ENCODE measurements at regions not wholly inside any gene's neighbourhood (a gene's known extent, or its start where the extent isn't known, plus 50 kb on each side); places are given as distances from the start of the nearest gene placed in this dataset.

DNA sequence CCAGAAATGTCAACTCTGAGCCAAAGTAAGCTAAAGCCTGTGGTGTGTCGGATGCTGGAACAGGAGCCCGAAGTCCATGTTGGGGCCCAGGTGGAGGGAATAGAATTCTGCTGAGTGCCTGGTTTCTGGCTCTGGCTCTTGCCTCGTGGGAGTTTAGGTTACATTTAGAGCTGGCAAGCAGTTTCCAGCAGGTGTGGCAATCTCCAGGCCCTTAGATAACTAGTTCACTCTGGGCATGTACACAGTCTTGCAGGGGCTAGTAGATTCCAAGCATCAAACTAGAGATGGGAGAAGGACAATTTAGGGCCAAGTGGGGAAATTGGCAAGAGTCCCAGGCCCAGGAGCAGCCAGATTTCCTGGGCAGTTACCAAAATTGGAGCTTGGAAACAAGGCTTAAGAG lies 56.3 kb upstream of the STOX2 start:
- TF ChIP-seq, protein P1, sequence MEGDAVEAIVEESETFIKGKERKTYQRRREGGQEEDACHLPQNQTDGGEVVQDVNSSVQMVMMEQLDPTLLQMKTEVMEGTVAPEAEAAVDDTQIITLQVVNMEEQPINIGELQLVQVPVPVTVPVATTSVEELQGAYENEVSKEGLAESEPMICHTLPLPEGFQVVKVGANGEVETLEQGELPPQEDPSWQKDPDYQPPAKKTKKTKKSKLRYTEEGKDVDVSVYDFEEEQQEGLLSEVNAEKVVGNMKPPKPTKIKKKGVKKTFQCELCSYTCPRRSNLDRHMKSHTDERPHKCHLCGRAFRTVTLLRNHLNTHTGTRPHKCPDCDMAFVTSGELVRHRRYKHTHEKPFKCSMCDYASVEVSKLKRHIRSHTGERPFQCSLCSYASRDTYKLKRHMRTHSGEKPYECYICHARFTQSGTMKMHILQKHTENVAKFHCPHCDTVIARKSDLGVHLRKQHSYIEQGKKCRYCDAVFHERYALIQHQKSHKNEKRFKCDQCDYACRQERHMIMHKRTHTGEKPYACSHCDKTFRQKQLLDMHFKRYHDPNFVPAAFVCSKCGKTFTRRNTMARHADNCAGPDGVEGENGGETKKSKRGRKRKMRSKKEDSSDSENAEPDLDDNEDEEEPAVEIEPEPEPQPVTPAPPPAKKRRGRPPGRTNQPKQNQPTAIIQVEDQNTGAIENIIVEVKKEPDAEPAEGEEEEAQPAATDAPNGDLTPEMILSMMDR (IDR thresholded peaks at IDR 0.05; ENCODE audit: low read depth, low read length, poor library complexity, severe bottlenecking) = no peak
- no peak for TF ChIP-seq EZH2phosphoT487 (IDR thresholded peaks at IDR 0.05; ENCODE audit: borderline replicate concordance, low read length)

Measured in DOHH2 (cell line).